WERI-Rb-1 (cell line): ENCODE measurements at regions not wholly inside any gene's neighbourhood (a gene's known extent, or its start where the extent isn't known, plus 50 kb on each side); places are given as distances from the start of the nearest gene placed in this dataset.

Experiments used
- DNase-seq: peaks from one replicate; pipeline ENCODE4 v3.0.0-alpha.2; 2020
- H3K27ac ChIP-seq: fragments of 250-450 bp; sonication (Bioruptor Pico); 2 replicates; pipeline ENCODE4 v1.5.1; 2020; ENCODE audit warnings: mild to moderate bottlenecking, moderate library complexity
- H3K27me3 ChIP-seq: fragments of 250-450 bp; sonication (Bioruptor Pico); 2 replicates; pipeline ENCODE4 v1.5.1; 2021; ENCODE audit warnings: mild to moderate bottlenecking, low read depth, moderate library complexity; ENCODE audit not compliant: insufficient read depth, severe bottlenecking
- H3K36me3 ChIP-seq: fragments of 250-450 bp; sonication (Bioruptor Pico); 2 replicates; pipeline ENCODE4 v1.5.1; 2020; ENCODE audit warnings: mild to moderate bottlenecking, moderate library complexity
- H3K4me3 ChIP-seq: 2 replicates; pipeline ENCODE4 v1.5.1; 2011; ENCODE audit warnings: low read depth, mild to moderate bottlenecking, control low read depth, low read length
- H3K9me3 ChIP-seq: fragments of 250-450 bp; sonication (Bioruptor Pico); 2 replicates; pipeline ENCODE4 v1.5.1; 2021; ENCODE audit warnings: mild to moderate bottlenecking, moderate library complexity; ENCODE audit not compliant: severe bottlenecking
- TF ChIP-seq, protein P1 (sequence below): IDR thresholded peaks from 2 replicates; pipeline ENCODE4 v1.5.1; 2011; ENCODE audit warnings: low read depth, mild to moderate bottlenecking, control low read depth, inconsistent platforms, low read length

DNA sequence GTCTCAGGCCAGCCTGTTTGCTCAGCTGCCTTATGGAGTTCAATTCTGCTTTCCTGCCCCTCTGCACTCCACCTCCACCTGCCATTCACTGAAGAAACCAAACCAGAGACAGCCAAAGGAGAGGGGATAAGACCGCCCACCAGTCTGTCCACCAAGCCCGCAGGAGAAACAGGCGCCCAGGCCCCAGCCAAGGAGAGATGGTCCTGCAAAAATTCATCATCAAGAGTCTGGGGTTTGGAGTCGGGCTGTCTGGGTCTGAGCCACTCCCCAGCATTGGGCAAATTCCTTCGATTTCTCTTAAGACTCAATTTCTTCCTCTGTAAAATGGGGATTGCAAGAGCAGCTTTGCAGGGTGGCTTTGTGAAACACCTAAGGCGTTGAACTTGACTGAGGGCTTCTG, 121.4 kb upstream of the RUNX3 start:
- TF ChIP-seq, protein P1, sequence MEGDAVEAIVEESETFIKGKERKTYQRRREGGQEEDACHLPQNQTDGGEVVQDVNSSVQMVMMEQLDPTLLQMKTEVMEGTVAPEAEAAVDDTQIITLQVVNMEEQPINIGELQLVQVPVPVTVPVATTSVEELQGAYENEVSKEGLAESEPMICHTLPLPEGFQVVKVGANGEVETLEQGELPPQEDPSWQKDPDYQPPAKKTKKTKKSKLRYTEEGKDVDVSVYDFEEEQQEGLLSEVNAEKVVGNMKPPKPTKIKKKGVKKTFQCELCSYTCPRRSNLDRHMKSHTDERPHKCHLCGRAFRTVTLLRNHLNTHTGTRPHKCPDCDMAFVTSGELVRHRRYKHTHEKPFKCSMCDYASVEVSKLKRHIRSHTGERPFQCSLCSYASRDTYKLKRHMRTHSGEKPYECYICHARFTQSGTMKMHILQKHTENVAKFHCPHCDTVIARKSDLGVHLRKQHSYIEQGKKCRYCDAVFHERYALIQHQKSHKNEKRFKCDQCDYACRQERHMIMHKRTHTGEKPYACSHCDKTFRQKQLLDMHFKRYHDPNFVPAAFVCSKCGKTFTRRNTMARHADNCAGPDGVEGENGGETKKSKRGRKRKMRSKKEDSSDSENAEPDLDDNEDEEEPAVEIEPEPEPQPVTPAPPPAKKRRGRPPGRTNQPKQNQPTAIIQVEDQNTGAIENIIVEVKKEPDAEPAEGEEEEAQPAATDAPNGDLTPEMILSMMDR, result no peak
- no peak for DNase-seq

DNA sequence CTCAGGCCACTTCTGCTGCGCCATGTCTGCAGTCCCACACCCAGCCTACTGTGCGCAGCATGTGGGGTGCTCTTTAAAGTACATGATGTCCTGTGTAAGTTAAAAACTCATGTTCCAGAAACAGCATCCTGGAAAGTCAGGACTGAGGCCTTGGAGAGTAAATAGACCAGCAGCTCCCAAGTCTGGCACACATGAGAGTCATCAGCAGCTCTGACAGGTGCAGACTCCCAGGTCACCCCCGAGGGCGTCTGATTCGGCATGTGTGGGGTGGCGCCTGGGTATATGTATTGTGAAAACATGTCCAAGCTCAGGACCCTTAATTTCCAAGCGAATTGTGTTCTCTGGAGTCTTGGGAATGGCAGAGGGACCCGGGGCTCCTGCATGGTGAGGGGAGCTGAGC, 120.1 kb upstream of the RUNX3 start:
- TF ChIP-seq, protein P1, result no peak
- DNase-seq, result no peak
- H3K27me3 ChIP-seq, result no peaks in the 10 kb centered on the region

More for the DNA sequence above, 121.4 kb upstream of the RUNX3 start:
- Histone ChIP-seq H3K4me3 (no peak overlapping the region), H3K27me3 (no peaks in the 10 kb centered on the region), H3K9me3 (no peaks in the 10 kb centered on the region), H3K27ac (no peak overlapping the region), H3K36me3 (no peaks in the 10 kb centered on the region; the same call in 1 of the 2 replicates)

DNA sequence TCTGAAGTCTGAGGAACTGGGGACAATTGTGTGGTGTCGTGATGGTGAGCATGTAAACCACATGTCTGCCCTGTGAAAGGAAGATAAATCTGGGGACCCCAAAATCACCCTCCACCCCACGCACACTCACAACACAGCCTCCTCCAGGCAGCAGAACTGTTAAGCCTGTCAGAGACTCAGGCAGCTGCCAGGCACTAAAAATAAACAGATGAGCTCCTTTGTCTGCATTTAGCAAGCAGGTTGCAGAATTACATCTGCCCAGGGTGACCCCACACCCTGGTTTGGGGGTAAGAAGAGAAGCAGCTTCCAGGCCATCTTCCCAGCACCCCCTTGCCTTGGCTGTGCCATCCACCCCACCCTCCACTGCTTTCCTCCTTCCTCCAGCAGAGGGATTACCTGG, 119.1 kb upstream of the RUNX3 start:
- Histone ChIP-seq H3K36me3 (no peaks in the 10 kb centered on the region; the same call in 1 of the 2 replicates), H3K27me3 (no peaks in the 10 kb centered on the region), H3K4me3 (no peak overlapping the region), H3K9me3 (no peaks in the 10 kb centered on the region), H3K27ac (peak overlapping the region; percentile 33; the same call in 1 of the 2 replicates)
- TF ChIP-seq, protein P1, result no peak
- DNase-seq, result no peak

More for the DNA sequence above, 120.1 kb upstream of the RUNX3 start:
- H3K9me3 ChIP-seq, result no peaks in the 10 kb centered on the region
- H3K4me3 ChIP-seq, result no peak overlapping the region
- H3K27ac ChIP-seq, result no peak overlapping the region
- no peaks in the 10 kb centered on the region; the same call in 1 of the 2 replicates for H3K36me3 ChIP-seq

DNA sequence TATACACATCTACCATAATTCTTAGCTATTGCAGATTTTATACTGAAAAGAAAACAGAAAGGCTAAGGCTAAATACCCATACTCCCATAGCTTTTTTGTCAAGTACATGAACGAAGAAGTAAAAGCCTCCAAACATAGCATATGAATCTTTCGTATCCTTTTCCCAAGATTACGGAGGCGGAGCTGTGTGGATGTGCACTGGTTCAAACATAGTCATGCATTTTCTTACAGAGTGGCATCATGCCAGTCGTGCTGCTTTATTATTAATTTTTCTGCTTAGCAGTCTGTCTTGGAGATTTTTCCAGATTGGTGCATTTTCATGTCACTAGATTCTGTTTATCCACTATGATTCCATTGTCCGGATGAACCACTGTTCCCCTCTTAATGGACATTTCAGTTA, 118.7 kb upstream of the RUNX3 start:
- DNase-seq, result no peak
- TF ChIP-seq, protein P1, result no peak
- Histone ChIP-seq H3K36me3 (no peaks in the 10 kb centered on the region; the same call in 1 of the 2 replicates), H3K4me3 (no peak overlapping the region), H3K27ac (0 out of 2 replicates have a peak overlapping the region, but pooled peaks have one; percentile 33), H3K27me3 (no peaks in the 10 kb centered on the region), H3K9me3 (no peaks in the 10 kb centered on the region)

DNA sequence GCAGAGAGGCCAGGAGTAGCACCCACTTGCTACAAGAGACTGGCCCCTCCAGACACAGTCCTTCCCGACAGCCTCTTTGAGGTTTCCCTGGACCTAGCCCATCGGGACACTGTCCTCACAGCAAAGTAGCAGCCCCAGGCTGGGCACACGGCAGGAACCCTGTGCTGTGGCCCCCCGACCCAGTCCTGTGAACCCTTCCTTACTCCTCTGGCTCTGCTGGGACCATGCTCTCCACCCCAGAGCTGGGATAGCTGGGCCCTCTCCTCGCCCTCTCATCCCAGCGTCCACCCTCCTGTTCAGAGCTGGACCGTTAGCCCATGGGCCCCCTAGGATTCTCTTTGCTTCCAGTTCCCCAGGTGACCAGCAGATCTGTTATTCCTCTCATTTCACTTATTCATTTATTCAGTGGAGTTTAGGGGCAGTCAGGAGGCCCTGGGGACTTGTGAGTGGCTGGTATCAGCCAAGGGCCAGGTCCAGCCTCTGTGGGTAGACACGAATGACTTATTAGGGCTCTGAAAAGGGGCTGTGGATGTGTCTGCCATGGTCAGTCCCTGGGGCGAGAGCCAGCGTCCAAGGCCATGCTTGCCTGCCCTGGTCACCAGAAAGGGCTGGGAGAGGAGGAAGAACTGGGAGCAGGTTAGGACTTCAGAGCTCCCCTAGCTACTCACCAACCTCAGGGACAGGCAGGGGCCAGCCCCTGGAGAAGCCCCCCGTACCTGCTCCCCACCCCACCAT, 117.6 kb upstream of the RUNX3 start:
- TF ChIP-seq, protein P1, result no peak
- no peaks in the 10 kb centered on the region for H3K9me3 ChIP-seq
- no peaks in the 10 kb centered on the region for H3K27me3 ChIP-seq
- H3K4me3 ChIP-seq, result no peak overlapping the region
- no peaks in the 10 kb centered on the region; the same call in 1 of the 2 replicates for H3K36me3 ChIP-seq
- H3K27ac ChIP-seq, result no peak overlapping the region
- no peak for DNase-seq

DNA sequence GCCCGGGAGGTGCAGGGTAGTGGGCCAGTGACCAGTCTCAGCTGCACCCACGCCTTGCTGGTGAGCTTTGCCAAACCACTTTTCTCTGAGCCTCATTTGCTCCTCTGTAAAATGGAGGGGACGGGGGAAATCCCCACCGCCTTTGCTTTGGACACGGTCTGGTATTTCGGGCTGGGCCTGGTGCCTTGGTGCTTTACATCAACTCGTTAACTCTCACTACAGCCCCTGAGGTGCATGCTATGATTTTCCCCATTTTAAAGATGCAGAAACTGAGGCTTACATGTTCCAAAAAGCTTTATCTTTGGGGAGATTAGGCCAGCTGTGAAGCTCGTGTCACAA, 116.1 kb upstream of the RUNX3 start:
- Histone ChIP-seq H3K9me3 (no peaks in the 10 kb centered on the region), H3K36me3 (no peaks in the 10 kb centered on the region), H3K27ac (no peak overlapping the region), H3K4me3 (no peak overlapping the region), H3K27me3 (no peaks in the 10 kb centered on the region)
- no peak for DNase-seq
- TF ChIP-seq, protein P1, result no peak
